ENCODE measurements at regions not wholly inside any gene's neighbourhood (a gene's known extent, or its start where the extent isn't known, plus 50 kb on each side); places are given as distances from the start of the nearest gene placed in this dataset.

GRCh38 chr7:42987648-42988214 lies 55.6 kb downstream of the MRPL32 start:
- DNase-seq (ENCODE audit: low read depth in 2 of 2): no peak

DNA sequence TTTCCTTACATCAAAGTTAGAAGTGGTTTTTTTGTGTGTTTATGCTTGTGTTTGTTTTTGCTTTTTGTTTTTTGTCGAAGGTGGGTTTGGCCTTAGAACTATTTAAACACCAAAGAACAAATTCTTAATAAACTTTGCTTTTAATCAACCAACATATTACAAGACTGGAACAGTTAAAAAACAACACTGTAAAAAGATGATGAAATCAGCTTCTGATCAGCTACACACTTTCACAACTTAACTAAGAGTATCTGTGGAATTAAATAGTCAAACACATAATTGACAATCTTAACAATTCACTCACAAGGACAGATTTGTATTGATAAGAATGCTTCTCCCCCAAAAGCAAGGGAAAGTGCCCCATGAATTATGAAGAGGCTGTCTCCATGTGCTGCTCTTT lies 58.8 kb downstream of the MRPL32 start:
- no peak for DNase-seq (ENCODE audit: low read depth in 2 of 2)

DNA sequence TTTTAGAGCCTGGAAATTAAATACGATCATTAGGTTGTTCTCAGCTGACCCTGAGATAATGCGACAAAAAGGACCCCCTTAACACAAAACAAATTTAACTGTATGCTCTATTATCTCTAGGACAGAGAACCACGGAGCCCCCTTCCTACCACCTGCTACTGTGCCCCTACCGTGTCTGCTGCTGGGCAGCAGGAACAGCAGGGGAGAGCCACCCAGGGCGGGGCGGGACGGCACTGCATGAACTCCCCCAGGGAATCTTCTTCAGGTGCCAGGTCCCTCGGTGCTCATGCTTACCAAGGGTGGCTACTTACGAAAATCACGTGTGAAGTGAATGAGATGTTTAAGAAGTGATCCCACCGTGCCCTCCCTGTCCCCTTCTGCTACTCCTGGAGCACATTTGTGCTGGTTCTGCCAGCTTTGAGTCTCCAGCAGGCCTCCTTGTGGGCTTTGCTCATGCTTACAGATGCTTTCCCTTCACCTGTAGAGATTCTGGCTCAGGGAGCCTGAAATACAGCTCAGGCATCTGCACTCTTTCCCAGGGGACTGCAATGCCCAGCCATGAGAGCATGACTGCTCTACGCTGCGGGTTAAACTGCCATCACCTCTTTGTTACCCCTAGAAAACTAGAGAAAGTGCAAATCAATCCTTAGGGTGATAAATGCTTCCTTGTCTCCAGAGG lies 59.9 kb downstream of the MRPL32 start:
- no peak for DNase-seq (ENCODE audit: low read depth in 2 of 2)

DNA sequence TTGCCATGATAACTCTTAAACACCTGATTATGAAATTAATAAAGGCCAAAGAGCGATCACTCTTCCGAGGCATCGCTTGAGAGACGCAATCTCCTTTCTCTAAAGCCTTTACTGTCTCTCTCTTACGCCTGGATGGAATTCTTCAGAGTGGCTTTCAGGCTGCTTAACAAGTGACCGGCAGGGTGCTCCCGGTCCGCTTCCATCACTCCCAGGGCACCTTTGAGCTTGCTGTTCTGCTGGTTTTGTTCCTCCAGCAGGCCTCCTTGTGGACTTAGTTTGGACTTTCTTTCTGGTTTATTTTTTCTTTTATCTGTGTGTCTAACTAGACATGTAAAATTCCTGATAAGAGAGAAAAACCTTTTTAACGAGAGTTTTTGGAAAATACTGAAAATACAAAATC lies 60.9 kb downstream of the MRPL32 start:
- no peak for DNase-seq (ENCODE audit: low read depth in 2 of 2)

DNA sequence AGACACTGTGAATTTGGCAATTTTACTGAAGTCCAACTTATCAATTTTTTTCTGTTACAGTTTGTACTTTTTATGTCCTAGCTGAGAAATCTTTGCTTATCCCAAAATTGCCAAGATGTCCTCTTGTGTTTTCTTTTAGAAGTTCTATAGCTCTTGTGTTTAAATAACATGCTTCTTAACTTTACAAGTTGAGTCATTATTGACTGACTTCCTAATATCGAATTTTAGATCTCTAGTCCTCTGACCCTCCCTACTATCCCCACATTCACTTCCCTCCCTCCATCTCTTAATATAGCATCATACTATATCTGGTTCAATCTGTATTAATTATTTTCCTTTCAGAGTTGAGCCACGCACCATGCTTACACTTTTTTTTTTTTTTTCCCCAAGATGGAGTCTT lies 61.9 kb downstream of the MRPL32 start:
- no peak for DNase-seq (ENCODE audit: low read depth in 2 of 2)

DNA sequence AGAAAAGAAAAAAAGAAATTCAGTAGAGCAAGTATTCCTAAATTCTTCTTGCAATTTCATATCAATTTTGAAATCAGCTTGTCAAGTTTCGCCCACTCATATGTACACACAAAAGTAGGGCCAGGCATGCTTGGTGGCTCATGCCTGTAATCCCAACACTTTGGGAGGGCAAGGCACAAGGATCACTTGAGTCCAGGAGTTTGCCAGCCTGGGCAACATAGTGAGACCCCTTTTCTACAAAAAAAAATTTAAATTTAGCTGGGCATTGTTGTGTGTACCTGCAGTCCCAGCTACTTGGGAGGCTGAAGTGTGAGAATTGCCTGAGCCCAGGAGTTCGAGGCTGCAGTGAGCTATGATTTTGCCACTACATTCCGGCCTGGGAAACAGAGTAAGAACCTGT lies 65.4 kb downstream of the MRPL32 start:
- DNase-seq (ENCODE audit: low read depth in 2 of 2): no peak

- no peak for DNase-seq (ENCODE audit: low read depth in 2 of 2)
Observed at GRCh38 chr7:43004082-43004481, 71.9 kb downstream of the MRPL32 start.

DNA sequence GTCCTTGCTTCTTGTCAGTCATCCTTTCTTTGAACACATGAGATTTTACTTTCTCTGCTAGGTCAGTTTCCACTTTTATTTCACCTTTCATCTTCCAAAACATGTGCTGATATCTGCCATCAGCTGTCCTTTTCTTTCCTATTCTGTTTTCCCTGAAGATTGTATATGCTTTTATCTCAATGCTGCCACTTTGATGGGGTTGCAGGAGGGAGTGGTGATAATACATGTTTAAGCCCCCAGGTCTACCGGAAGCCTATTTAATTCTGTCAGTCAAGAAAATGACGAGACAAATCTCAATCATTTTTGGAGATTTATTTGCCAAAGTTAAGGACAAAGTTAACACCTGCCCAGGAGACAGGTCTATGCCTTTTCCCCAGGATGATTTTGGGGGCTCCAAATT lies 73.8 kb downstream of the MRPL32 start:
- DNase-seq (ENCODE audit: low read depth in 2 of 2): no peak

- DNase-seq (ENCODE audit: low read depth in 2 of 2): peak; percentile 18 to 30
Observed at GRCh38 chr7:43010061-43010460, 77.9 kb downstream of the MRPL32 start.

DNA sequence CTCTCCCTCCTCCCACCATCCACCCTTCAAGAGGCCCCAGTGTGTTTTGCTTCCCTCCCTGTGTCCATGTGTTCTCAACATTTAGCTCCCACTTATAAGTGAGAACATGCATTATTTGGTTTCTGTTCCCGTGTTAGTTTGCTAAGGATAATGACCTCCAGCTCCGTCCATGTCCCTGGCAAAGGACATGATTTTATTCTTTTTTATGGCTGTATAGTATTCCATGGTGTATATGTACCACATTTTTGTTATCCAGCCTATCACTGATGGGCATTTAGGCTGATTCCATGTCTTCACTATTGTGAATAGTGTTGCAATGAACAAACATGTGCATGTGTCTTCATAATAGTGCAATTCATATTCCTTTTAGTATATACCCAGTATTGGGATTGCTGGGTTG lies 79.7 kb downstream of the MRPL32 start:
- DNase-seq (ENCODE audit: low read depth in 2 of 2): no peak

DNA sequence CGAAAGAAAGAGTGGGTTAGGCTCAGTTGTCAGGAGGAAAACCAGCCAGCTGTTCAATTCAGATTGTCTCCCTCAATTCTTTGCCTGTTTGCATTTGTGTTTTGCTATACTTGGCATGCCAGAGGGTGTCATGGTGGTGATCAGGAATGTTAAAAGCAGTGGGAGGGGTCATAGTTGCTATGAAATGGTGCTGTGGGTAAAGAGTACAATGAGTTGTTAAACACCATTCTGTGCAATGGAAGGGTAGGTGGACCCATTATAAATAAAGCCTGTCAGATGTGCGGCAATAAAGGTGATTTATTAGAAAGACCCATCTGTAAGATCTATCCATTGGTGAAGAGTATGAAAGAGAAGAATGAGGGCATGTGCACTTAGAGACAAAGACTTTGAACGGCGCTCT lies 82.2 kb downstream of the MRPL32 start:
- no peak for DNase-seq (ENCODE audit: low read depth in 2 of 2)

- DNase-seq (ENCODE audit: low read depth in 2 of 2): no peak
Observed at GRCh38 chr7:43015301-43015700, 83.1 kb downstream of the MRPL32 start.

GRCh38 chr7:43018446-43018845 lies 86.3 kb downstream of the MRPL32 start:
- DNase-seq (ENCODE audit: low read depth in 2 of 2): no peak

DNA sequence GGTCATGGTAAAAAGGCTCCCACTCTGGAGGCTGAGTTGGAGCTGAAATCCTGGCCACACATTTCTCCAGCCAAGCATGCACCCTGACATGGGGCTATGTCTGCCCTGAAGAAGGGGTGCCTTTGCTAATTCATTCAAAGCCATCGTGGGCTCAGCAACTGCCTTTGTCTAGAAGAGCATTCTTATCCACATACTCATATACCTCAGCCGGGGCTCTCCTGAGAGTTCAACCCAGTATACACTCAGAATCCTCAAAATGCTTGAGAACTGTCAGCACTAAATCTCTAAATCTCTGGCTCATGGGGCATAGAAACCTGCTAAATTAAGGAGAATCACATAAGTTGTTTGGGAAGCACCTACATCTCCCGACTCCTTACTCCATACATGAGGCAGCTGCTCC lies 89.3 kb downstream of the MRPL32 start:
- DNase-seq (ENCODE audit: low read depth in 2 of 2): no peak

DNA sequence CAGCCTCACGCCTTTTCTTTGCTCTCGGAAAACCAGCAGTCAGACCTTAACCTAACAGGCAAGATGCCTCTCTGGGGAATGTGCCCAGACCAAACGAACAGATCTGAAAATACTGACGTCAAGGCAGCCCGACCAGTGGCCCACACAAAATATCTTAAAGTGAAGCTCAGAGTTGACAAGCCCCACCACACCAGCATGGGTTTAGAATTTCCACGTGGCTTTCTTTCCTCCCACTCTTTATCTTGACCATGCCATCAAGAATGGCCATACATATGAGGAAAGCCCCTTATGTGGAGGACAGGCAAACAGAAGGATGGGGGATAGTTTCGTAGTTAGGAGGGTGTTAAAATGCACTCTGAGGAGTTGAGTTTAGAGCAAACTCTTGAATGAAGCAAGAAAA lies 89.8 kb downstream of the MRPL32 start:
- no peak for DNase-seq (ENCODE audit: low read depth in 2 of 2)

DNA sequence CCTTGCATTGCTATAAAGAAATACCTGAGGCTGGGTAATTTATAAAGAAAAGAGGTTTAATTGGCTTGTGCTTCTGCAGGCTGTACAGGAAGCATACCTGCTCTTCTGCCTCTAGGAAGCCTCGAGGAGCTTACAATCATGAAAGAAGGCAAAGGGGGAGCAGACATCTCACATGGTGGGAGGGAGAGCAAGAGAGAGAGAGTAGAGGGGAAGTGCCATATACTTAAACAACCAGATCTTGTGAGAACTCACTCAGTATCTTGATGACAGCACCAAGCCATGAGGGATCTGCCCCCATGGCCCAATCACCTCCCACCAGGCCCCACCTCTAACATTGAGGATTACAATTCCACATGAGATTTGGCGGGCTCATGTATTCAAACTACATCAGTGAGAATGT lies 79.1 kb upstream of the HECW1 start:
- no peak for DNase-seq (ENCODE audit: low read depth in 2 of 2)

GRCh38 chr7:43034535-43035002 lies 77.9 kb upstream of the HECW1 start:
- no peak for DNase-seq (ENCODE audit: low read depth in 2 of 2)

- no peak for DNase-seq (ENCODE audit: low read depth in 2 of 2)
Observed at GRCh38 chr7:43037531-43037930, 74.9 kb upstream of the HECW1 start.

- DNase-seq (ENCODE audit: low read depth in 2 of 2): peak; percentile 91
Observed at GRCh38 chr7:43038254-43038653, 74.2 kb upstream of the HECW1 start.

GRCh38 chr7:43039346-43039745 lies 73.1 kb upstream of the HECW1 start:
- peak; percentile 67 to 72 for DNase-seq (ENCODE audit: low read depth in 2 of 2)

DNA sequence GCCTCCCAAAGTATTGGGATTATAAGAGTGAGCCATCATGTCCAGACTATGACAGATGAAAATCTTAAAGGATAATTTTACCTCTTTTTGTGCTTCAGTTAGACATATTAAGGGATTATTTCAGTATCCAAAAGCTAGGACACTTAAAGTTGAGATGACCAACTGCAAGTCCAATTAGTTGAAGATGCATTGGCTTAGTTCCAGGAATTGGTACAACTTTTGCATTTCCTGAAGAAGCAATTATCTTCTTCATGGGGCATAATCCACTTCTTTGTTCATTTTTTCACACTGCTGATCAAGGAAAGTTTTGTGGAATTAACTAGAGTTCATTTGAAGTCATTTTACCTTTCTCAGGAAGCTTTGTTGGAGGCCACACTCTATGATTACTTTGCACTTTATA lies 72.0 kb upstream of the HECW1 start:
- DNase-seq (ENCODE audit: low read depth in 2 of 2): no peak

DNA sequence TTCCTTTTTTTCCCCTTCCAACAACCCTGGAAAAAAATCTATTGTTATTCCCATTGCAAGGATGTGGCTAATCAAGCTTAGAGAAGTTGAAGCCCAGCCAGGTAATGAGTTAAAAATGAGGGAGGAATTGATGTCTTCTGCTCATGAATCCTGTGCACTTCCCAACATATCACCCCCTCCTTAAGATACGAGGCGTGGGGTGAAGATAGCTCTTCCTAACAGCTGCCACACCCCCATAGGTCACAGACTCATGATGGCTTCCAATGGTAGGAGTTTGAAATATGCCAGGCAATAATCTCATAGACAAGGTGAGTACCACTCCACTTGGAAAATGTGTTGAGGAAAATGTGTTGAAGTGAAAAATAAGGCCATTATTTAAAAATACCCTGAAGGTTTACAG lies 71.3 kb upstream of the HECW1 start:
- no peak for DNase-seq (ENCODE audit: low read depth in 2 of 2)

- no peak for DNase-seq (ENCODE audit: low read depth in 2 of 2)
Observed at GRCh38 chr7:43041724-43042123, 70.7 kb upstream of the HECW1 start.

- no peak for DNase-seq (ENCODE audit: low read depth in 2 of 2)
Observed at GRCh38 chr7:43042302-43042701, 70.1 kb upstream of the HECW1 start.
